Fibroblast of the aortic adventitia (primary cell): ENCODE measurements at regions not wholly inside any gene's neighbourhood (a gene's known extent, or its start where the extent isn't known, plus 50 kb on each side); places are given as distances from the start of the nearest gene placed in this dataset.

Experiments used
- DNase-seq: peaks from one replicate; pipeline ENCODE4 v3.0.0-alpha.2; 2010; ENCODE audit warnings: low read depth
- H3K4me3 ChIP-seq: 2 replicates; pipeline ENCODE4 v1.5.1; 2011; ENCODE audit warnings: low read depth, mild to moderate bottlenecking, control low read depth, low read length, moderate library complexity
- TF ChIP-seq, protein P1 (sequence below): IDR thresholded peaks from 2 replicates; pipeline ENCODE4 v1.5.1; 2011; ENCODE audit warnings: mild to moderate bottlenecking, low read length, control low read depth, inconsistent platforms; ENCODE audit not compliant: insufficient read depth

DNA sequence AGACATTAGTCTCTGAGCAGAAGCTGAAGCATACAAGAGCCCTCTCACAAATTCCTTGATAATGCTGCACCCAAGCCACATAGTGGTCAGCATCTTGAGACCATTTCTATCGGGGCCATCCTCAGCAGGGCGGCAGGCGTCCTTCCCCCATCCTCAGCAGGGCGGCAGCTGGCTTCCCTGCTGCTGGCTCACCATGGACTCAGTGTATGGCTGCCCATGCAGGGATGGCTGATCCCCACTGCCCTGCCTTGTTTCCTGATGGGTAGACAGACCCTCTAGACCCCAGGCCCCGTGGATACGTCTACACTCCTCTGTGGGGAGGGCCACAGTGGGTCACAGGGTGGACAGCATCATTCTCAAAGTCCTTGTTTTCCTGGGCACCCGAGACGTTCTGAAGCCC, 406.8 kb downstream of the TCERG1L start:
- no peak overlapping the region for H3K4me3 ChIP-seq
- no peak for DNase-seq
- TF ChIP-seq, protein P1, sequence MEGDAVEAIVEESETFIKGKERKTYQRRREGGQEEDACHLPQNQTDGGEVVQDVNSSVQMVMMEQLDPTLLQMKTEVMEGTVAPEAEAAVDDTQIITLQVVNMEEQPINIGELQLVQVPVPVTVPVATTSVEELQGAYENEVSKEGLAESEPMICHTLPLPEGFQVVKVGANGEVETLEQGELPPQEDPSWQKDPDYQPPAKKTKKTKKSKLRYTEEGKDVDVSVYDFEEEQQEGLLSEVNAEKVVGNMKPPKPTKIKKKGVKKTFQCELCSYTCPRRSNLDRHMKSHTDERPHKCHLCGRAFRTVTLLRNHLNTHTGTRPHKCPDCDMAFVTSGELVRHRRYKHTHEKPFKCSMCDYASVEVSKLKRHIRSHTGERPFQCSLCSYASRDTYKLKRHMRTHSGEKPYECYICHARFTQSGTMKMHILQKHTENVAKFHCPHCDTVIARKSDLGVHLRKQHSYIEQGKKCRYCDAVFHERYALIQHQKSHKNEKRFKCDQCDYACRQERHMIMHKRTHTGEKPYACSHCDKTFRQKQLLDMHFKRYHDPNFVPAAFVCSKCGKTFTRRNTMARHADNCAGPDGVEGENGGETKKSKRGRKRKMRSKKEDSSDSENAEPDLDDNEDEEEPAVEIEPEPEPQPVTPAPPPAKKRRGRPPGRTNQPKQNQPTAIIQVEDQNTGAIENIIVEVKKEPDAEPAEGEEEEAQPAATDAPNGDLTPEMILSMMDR: no peak

DNA sequence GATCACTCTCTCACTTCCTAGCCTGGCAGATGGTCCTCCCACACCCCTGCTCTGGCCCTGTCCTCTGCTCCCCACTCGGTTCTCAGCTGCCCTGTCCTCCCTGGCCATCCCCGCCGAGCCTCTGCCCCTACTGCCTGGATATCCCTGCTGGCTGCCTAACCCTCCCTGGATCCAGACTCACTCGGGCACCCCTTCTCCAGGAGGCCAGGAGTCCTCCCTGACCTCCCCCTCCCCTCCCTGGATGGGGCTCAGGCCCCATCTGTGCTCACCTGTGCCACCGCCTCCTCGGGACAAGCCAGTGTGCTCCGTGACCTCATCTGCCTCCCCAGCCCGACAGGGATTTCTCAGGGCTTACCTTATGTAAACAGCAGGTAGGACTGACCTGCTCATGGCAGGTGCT, 406.1 kb downstream of the TCERG1L start:
- no peak overlapping the region for H3K4me3 ChIP-seq
- TF ChIP-seq, protein P1: no peak
- no peak for DNase-seq

DNA sequence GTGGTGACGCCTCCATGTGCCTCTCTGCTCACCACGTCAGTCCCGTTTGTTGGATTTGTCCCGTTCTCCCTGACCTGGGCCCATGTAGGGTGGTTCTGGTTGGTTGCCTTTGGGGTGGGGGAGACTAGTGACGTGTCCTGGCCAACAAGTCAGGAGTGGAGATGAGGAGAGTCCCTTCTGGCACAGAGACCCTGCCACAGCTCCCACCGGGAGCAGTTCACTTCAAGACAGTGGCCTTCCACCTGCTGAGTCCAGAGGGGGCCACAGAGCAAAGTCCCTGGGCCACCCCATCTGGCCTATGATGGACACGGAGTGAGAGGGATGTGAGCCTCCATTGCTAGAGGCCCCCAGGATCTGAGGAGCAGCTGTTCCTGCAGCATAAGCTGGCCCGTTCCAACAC, 405.6 kb downstream of the TCERG1L start:
- TF ChIP-seq, protein P1: no peak
- DNase-seq: no peak

DNA sequence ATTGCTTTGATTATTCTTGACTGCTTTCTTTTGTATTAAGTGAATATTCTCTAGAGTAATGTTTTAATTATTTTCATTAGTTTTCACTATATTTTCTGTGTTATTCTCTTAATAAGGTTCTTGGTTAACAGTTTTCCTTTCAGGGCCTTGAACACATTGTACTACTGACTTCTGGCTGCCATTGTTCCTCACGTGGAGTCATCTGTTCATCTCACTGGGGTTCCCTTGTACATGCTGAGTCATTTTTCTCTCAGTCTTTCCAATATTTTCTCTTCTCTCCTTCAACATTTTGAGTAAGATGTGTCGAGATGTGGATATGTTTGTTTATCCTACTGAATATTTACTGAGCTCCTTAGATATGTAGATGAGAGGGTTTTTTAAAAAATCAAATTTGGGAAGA, 400.7 kb downstream of the TCERG1L start:
- no peak for DNase-seq
- TF ChIP-seq, protein P1: no peak

More for the DNA sequence above, 405.6 kb downstream of the TCERG1L start:
- no peak overlapping the region for H3K4me3 ChIP-seq

DNA sequence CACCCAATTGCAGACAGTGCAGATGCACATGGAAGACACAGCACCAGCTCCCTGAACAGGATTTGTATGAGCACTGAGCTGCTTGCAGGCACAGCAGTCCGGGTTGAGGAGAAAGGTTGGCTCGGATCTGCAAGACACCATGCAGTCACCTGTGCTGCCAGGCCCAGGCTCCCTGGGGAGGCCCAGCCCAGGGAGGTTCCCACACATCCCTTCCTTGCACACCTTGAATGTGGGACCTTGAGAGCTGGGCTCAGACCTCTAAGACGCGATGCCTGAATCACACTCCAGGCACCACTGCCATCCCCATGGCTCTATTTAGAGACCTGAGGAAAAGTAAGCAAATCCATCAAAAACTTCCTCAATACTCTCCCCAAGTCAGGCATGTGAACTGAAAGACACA, 397.7 kb downstream of the TCERG1L start:
- no peak overlapping the region for H3K4me3 ChIP-seq
- TF ChIP-seq, protein P1: no peak
- no peak for DNase-seq

More for the DNA sequence above, 400.7 kb downstream of the TCERG1L start:
- H3K4me3 ChIP-seq: no peak overlapping the region

- no peak overlapping the region for H3K4me3 ChIP-seq
- TF ChIP-seq, protein P1: no peak
- no peak for DNase-seq
These were observed 397.2 kb downstream of the TCERG1L start for GRCh38 chr10:130914367-130914766.

DNA sequence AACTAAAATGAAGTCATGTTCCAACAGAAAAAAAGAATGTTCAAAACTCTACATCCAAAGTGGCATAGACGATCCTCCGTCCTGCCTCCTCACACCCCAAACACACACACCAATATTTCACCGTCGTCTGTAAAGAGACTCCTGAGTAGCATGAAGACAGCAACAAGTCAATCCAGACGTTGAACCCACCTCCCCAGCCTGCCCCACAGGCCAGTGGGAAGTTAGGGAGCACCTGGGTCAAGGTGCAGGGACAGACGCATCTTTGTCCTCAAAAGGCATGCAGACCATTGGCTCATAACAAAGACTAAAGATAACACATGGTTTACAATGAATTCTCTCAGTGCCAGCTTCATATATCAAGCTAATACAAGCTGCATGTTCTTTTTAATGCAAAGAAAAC, 396.5 kb downstream of the TCERG1L start:
- no peak overlapping the region for H3K4me3 ChIP-seq
- TF ChIP-seq, protein P1: no peak
- DNase-seq: no peak
